Right lobe of liver (tissue), 4 donors: ENCODE measurements at regions not wholly inside any gene's neighbourhood (a gene's known extent, or its start where the extent isn't known, plus 50 kb on each side); places are given as distances from the start of the nearest gene placed in this dataset.

ENCODE experiments used
- POLR2A ChIP-seq: fragments of 450-650 bp; IDR thresholded peaks from one replicate; pipeline ENCODE4 v1.6.1; 2017; ENCODE audit warnings: antibody characterized with exemption, mild to moderate bottlenecking
- TF ChIP-seq, protein P1 (sequence below), 4 donors: fragments of 200-600 bp in 3 of 4; fragments of 450-650 bp in 1 of 4; IDR thresholded peaks; one replicate each; pipeline versions ENCODE4 v1.5.1 to v1.8.0; 2016 to 2022; ENCODE audit warnings: antibody characterized with exemption in 4 of 4, mild to moderate bottlenecking in 2 of 4
- donor health status: DM: no; HTN: no; CAD: no.
- donor health status: DM: no; HTN: no; CAD: no.
- donor health status: DM: no; HTN: yes; CAD: no.

DNA sequence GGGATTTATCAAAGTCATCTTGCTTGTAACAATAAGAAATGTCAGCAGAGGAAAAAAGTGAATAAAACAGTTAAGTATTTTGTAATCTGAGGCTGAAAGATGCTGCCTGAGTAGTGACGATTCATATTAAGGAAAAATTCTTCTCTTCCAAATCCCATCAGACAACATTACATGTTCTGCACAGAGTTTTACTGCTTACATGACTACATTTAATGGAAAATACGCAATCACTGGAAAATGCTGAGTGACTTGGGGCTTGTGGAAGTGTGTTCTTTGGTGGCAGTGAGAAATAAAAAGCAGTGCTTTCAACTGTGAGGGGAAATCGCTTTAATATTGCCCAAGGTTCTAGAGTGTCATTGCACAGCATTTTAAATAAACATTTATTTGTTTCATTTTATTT, 1025.2 kb upstream of the GOT2 start:
- TF ChIP-seq, protein P1, sequence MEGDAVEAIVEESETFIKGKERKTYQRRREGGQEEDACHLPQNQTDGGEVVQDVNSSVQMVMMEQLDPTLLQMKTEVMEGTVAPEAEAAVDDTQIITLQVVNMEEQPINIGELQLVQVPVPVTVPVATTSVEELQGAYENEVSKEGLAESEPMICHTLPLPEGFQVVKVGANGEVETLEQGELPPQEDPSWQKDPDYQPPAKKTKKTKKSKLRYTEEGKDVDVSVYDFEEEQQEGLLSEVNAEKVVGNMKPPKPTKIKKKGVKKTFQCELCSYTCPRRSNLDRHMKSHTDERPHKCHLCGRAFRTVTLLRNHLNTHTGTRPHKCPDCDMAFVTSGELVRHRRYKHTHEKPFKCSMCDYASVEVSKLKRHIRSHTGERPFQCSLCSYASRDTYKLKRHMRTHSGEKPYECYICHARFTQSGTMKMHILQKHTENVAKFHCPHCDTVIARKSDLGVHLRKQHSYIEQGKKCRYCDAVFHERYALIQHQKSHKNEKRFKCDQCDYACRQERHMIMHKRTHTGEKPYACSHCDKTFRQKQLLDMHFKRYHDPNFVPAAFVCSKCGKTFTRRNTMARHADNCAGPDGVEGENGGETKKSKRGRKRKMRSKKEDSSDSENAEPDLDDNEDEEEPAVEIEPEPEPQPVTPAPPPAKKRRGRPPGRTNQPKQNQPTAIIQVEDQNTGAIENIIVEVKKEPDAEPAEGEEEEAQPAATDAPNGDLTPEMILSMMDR (IDR thresholded peaks at IDR 0.05), result no peak
- TF ChIP-seq POLR2A, result no peak
